PC-9 (cell line): ENCODE measurements at regions not wholly inside any gene's neighbourhood (a gene's known extent, or its start where the extent isn't known, plus 50 kb on each side); places are given as distances from the start of the nearest gene placed in this dataset.

ENCODE experiments used
- EZH2 ChIP-seq: fragments of 200-600 bp; sonication (generic); IDR thresholded peaks from 2 replicates; pipeline ENCODE4 v1.8.0; 2017; ENCODE audit warnings: antibody characterized with exemption, low read depth
- TF ChIP-seq, protein P1 (sequence below): fragments of 200-600 bp; sonication (generic); conservative IDR thresholded peaks from 2 replicates; pipeline ENCODE4 v1.6.1; 2017; ENCODE audit warnings: mixed run types, antibody characterized with exemption, mild to moderate bottlenecking, moderate library complexity

DNA sequence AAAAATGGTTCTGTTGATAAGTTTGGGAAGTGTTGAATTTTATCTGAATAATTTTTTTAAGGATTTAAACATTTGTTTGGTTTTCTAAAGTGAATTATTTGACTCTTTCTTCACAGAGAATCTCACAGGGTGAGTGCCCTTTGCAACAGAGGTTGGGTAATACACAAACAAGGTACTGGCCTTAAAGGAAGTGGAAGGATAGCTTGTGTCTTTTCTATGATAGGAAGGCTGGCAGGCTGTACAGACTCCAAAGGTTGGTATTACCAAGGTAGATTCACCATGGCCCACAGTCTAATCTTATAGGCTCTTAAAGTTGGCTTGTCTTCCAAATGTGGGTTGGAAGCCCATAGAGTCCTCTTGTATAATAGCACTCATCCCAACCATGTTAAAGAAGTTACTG is 311.5 kb downstream of the SV2B start:
- TF ChIP-seq, protein P1, sequence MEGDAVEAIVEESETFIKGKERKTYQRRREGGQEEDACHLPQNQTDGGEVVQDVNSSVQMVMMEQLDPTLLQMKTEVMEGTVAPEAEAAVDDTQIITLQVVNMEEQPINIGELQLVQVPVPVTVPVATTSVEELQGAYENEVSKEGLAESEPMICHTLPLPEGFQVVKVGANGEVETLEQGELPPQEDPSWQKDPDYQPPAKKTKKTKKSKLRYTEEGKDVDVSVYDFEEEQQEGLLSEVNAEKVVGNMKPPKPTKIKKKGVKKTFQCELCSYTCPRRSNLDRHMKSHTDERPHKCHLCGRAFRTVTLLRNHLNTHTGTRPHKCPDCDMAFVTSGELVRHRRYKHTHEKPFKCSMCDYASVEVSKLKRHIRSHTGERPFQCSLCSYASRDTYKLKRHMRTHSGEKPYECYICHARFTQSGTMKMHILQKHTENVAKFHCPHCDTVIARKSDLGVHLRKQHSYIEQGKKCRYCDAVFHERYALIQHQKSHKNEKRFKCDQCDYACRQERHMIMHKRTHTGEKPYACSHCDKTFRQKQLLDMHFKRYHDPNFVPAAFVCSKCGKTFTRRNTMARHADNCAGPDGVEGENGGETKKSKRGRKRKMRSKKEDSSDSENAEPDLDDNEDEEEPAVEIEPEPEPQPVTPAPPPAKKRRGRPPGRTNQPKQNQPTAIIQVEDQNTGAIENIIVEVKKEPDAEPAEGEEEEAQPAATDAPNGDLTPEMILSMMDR = no peak
- no peak for TF ChIP-seq EZH2
